ENCODE measurements at regions not wholly inside any gene's neighbourhood (a gene's known extent, or its start where the extent isn't known, plus 50 kb on each side); places are given as distances from the start of the nearest gene placed in this dataset.
"Not testable (repeated sequence)": the region's sequence is repeated elsewhere in the genome, so short reads cannot be mapped to it uniquely, and the experiment has no call there.

DNA sequence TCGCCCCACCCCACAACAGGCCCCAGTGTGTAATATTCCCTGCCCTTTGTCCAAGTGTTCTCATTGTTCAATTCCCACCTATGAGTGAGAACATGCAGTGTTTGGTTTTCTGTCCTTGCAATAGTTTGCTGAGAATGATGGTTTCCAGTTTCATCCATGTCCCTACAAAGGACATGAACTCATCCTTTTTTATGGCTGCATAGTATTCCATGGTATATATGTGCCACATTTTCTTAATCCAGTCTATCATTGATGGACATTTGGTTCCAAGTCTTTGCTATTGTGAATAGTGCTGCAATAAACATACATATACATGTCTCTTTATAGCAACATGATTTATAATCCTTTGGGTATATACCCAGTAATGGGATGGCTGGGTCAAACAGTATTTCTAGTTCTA is 132.7 kb downstream of the SNX10 start:
- not testable (repeated sequence) for DNase-seq (ENCODE audit: low spot score)

DNA sequence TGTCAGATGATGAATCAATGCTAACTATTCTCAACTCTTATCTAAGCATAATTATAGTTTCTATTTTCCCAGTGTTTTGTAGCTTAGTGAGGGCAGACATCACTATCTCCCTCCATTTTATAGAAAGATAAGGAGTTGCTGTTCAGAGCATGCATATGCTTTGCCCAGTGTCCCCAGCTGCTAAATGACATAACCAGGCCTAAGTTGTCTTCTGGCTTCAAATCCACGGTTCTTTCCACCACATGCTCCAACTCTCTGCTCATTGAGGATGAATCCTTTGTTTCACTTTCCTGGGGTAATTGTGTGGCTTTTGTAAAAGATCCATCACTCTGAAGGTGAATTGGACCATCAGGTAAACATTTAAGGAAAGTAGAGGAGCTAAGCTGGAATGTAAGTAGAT is 134.0 kb downstream of the SNX10 start:
- no peak for DNase-seq (ENCODE audit: low spot score)

DNA sequence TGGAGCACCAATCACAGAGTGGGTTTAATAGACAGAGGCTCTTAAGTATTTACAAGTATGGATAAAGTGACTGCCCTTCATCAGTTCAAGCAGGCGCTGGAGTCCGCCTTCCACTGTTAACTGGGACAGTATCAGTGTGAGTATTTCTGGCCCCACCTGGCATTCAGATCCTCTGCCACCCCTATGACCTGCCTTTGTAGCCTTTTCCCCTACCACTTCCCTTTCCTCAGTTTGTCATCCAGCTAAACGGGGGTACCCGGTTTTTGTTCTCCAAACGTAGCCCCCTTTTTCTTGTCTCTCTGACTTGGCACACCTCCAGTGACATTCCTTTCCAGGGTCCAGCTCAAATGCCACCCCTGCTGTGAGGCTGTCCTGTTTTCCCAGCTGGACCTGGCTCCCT is 134.4 kb downstream of the SNX10 start:
- no peak for DNase-seq (ENCODE audit: low spot score)

DNA sequence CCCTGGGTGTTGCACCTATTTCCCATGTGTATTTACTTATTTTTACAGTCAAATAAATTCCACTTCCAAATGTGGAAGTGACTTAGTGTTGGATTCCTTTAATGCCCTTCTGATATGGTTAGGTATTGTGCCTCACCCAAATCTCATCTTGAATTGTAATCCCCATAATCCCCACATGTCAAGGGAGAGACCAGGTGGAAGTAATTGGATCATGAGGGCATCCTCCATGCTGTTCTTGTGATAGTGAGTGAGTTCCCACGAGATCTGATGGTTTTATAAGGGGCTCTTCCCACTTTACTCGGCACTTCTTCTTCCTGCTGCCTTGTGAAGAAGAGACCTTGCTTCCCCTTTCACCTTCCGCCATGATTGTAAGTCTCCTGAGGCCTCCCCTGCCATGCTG is 136.9 kb downstream of the SNX10 start:
- no peak for DNase-seq (ENCODE audit: low spot score)

DNA sequence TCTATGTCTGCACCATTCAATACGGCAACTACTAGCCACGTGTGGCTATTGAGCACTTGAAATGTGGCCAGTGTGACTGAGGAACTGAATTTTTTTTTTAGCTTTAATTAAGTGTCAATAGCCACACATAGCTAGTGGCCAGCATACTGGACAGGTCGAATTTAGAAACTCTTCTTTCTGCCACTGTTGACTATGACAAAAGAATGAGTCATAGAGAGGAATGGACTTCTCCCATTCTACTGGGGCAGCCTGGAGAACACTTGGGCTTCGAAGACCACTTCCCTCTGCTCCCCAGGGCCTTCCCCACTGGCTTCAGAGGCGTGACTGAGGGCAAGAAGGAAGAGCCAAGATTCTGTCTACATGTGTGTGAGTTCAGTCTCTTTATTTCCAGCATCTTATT is 137.5 kb downstream of the SNX10 start:
- no peak for DNase-seq (ENCODE audit: low spot score)

DNA sequence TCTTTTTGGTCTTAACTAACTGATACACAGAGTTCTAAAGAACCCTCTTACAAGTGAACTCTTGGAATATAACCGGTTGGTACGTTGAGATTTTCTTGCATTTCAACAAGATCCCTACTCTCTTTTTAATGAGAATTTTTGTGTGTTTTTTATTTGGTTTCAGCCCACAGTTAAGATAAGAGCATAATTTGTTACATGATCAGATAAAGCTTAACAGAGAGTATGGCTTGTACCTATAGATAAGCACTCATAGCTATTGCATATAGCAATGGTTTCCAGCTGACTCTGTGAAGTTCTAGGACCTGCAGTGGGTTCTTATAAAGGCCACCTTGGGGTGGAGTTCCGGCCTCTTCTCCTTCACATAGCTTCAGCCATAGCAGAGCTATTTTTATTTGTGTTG is 143.3 kb downstream of the SNX10 start:
- no peak for DNase-seq (ENCODE audit: low spot score)

DNA sequence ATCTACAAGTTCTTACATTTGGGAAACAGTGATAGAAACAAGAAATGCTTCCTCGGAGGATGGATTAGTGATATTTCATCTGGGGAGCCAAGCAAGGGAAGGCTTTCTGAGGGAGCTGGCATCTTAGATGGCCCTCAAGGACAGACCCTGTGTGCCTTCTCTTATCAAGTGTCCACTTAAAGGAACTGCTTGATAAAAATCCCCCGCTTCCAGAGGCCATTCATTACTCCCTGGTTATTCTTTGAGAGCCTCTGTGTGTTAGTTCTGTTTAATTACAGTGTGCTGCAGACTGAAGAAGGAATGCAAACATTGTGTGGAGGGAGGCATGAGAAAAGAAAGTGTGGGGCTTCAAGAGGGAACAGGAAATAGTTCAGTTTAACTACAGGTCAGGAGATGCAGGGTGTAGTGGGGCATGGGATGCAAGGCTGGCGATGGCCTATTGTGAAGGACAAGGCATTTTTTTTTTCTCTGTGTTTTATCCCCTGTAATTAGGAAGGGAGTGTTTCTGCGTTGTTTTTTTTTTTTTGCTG is 145.4 kb downstream of the SNX10 start:
- no peak for DNase-seq (ENCODE audit: low spot score)

DNA sequence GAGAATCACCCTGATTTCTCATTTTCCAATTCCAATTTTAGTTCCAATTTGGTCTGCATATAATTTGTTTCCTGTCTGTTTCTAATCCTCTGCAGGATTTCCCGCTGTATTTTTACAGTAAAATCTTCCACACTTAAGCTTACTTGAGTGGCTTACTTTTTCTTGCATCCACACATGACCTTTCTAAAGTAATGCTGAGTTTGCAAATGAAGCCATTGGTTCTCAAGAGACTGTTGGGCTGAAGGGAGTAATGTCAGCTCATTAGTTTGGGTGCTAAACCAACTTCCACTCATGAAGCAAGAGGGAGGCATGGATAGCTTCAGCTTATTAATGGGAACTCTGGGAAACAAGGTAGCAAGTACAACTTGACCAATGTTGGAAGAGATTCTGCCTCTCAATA is 146.4 kb downstream of the SNX10 start:
- DNase-seq (ENCODE audit: low spot score): no peak

DNA sequence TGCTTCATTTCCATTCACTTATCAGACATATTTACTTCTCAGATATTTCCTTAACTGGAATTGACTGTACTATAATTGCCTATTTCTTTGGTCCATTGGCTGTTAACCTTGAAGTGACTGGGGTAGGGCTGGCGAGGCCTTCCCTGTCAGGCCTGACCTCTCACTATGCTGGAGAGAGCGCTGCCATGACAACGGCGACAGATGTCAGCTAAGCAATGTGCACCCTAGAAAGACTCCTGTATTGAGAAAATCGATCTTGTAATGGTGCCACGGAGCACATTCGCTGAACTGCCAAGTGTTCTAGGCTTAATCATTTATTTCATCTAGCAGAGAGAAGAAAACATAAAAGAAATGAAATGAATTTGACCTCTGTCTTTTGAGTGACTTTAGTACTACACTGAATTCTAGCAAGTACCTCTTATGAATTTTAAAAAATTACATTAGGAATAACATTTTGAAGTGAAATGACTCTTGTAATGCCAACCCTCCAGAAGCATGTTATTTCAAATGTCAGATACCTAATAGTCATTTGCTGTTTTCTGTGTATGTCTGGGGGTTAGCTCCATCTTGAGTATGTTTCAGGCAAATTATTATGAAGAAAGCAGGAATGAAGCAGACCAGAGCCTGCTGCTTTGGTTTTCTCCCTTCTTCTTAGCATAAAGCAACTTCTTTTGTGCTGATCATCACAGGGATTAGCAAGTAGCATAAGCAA is 148.0 kb downstream of the SNX10 start:
- no peak for DNase-seq (ENCODE audit: low spot score)

DNA sequence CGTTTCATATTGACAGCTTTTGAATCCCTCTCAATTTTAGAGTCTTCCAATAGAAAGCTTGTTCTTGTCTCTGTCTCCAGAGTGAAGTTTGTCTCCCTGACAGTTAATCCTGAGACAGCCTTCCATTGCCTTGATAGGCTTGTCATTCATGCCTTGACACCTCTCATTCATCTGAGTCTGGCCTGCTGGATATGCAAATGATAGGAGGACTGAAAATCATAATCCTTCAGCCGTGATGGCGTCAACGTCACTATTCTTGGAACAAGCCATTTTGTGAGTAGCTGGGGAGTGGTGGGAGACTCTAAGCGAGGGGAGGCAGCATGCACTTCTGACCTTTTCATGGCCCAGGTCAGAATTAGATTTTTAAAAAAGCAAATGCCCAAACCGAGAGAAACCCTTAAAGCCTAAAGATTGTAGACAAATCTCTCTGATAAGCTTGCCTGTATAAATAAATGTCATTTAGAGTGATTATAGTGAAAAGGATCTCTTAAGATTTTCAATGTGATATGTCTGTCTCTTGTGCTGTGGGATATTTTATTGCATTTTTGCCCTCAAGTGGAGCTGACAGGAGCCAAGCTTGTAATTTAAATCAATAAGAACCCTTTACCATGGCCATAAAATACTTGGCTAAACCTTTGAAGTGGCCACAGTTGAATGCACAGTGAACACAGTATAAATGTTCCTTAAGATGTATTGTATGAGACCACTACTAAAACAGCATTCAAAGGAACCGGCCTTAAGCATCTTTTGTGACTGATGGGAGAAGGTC is 148.8 kb downstream of the SNX10 start:
- no peak for DNase-seq (ENCODE audit: low spot score)

DNA sequence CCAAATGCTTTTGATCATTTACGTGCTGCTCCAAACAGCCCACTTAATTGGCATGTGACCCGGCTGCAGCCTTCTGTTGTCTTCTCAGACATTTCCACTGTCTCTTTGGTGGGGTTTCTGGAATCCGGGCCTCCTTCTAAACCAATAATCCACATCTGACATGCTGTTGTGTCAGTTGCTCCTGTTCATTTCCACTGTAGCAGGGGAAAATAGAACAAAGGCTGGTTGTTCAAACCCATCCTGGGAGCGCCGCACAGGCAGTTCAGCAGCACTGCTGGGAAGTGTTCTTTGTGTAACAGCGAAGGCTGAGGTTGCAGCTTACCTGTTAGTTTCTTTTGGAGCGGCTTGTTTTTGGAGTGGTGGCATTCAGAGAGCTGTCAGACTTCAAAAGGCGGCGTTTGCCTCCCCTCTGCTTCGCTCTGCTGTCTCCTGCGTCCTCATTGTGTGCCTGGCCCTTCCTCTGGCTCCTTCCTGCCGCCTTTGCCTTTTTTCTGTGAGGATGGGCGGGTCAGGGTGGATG is 149.4 kb downstream of the SNX10 start:
- peak; percentile 57 for DNase-seq (ENCODE audit: low spot score)

DNA sequence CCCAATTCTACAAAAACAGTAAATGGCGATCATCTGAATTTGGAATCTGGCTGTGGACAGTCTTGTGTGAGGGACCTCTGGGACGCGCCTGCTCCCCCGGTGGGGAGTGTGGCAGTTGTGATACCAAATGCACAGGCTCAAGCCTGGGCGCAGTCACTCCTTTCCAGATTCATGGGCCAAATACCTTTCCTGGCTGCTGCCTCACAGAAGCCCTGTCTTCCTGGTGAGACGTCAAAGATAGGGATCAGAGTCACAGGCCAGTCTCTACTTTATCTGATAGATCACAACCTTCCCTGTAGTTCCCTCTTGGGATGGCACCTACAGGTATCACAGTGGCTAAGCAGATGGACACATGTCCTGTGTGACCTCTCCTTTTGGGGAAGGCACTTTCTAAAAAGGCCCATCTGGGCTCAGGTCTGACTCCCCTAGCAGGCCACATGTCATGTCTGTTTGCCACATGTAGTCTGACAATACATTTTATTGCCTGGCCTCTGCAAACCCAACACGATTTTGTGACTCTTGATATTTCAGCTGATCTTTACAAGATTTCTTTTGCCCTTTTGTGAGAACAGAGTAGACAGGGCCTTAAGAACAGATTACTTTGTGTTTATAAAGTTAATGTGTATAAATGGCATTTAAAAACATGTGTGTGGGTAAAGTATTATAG is 150.1 kb downstream of the SNX10 start:
- peak; percentile 44 for DNase-seq (ENCODE audit: low spot score)

DNA sequence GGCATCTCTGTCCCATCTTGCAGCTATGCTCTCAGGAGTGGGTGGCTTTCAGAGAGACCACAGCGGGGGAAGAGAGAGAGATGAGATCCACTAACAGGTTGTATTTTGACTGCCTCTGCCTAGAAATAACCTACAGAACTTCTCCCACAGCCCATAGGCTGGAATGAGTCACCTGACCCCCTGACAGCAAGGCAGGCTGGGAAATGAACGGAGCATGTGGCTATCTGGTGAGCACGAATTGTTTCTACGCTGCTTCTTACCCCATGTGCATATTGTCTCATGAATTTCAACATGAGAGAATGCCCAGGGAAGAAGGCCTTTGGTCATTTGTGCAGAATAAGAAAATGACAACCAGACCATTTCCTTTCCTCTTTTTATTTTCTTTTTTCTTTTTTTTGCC is 151.3 kb downstream of the SNX10 start:
- DNase-seq (ENCODE audit: low spot score): no peak

DNA sequence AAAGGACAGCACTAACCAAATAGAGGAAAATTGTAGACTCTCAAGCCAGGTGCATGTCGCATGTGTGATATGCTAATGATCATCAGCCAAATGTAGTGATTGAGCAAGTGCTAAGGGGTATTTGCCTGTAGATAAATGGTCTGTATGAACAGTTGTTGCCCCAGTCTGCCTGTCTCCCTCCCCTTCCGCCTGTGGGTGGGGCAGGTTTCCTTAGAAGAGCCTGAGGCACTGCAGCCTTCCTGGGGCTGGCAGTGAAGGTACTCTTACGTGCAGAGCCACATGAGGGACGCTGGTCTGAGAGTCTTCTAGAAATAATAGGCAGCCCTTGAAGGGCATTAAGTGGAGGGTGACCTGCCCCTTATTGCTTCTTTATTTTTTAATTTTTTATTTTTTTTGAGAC is 152.1 kb downstream of the SNX10 start:
- no peak for DNase-seq (ENCODE audit: low spot score)

DNA sequence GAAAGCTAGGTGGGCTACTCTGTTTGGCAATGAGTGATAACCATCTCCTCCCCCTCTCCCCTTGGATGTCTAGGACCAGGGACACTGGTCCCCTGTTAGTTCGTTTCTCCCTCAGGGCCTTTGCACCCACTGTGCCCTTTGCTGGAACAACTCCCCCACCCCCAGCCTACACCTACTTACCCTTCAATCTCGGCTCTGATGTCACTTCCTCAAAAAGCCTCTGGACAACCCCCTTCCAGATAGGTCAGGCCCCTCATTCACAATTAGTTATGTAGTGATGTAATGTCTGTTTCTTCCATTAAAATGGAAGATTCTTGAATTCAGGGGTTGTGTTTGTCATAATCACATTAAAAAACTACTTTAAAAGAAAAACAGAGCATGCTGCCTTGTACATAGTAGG is 152.9 kb downstream of the SNX10 start:
- DNase-seq (ENCODE audit: low spot score): no peak

DNA sequence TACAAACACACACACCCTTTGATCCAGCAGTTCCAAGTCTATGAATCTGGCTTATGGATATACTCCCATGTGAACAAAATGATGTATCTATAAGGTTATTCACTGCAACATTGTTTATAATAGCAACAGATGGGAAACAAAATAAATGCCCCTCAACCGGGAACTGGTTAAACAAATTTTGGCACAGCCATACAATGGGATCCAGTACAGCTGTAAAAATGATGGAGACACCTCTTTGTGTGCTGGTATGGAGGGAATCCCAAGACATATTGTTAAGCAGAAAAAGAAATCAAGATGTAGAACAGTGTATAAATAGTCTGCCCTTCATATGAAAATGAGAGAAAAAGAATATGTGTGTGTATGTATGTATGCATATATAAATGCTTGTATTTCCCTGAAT is 155.5 kb downstream of the SNX10 start:
- DNase-seq (ENCODE audit: low spot score): no peak

DNA sequence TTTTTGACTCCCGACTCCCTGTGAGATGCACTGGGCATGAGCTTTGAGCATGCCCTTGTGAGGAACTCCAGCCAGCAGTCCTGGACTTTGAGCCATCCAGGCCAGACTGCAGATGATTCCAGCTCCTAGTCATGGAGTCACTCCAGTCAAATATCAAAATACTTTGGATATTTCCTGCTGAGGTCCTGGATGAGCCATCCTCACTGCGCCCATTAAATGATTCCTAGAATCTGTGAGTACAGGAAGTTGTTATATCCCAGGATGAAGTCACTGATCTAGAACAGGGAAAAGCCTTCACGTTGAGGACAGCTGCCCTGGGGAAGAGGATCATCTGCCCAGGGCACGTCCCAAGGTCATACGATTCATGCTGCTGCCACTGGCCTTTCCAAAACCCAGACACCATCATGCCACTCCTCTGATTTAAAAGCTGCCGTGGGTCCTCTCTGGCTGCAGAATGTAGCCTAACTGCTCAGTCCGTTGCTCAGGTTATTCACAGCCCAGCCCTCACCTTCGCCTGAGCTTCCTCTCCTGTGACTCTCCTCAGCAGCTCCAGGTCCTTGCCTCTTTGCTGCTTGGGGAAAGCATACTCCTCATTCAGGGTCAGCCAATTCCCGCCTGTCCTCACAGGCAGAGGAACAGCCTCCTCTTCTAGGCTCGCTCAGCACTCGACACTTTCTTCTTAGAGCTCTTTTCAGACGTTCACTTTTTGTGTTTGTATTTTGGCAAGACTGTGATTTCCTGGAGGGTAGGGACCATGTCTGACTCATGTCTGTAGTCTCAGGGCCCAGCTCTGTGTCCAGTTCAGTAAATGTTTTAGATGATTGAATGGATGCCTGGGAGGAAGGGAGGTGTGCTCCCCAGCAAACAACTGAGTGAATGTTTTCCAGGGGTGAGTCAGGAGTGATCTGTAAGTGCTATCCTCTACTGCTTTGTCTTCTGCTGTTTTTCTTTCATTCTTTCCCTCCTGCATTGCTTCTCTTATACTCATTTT is 157.8 kb downstream of the SNX10 start:
- DNase-seq (ENCODE audit: low spot score): no peak

DNA sequence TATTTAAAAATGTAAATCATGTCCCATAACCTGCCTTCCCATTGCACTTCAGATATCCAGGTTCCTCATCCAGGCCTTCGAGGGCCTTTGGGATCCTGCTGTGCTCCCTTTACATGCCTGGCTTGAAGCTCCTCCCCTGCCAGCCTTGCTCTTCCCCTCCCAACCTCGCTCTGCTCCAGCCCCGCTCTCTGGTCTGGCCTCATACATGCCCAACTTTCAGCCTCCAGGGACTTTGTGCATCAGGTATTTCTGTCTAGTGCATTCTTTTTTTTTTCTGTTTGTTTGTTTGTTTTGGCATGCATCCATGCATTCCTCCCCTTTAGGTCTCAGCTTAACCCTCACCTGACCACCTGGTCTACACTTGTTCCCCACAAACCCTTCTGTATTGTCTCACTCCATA is 160.3 kb downstream of the SNX10 start:
- DNase-seq (ENCODE audit: low spot score): no peak

DNA sequence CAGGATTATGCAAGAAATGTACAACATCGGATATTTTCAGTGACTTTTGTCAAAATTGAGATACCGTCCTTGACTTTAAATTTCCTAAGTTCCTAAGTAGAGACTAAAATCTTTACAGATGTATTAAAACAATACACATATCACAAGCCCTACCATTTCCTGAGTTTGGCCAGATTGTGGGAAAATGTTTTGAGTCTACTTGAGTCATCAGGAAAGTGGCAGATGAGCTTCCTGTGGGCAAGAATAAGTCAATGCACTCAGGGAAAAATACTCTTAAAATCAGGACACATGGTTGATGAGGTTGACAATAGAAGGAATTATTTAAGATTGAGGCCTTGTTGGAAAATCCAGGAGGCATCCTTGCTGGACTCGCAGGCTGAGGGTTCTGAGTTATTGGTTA is 162.5 kb downstream of the SNX10 start:
- no peak for DNase-seq (ENCODE audit: low spot score)

DNA sequence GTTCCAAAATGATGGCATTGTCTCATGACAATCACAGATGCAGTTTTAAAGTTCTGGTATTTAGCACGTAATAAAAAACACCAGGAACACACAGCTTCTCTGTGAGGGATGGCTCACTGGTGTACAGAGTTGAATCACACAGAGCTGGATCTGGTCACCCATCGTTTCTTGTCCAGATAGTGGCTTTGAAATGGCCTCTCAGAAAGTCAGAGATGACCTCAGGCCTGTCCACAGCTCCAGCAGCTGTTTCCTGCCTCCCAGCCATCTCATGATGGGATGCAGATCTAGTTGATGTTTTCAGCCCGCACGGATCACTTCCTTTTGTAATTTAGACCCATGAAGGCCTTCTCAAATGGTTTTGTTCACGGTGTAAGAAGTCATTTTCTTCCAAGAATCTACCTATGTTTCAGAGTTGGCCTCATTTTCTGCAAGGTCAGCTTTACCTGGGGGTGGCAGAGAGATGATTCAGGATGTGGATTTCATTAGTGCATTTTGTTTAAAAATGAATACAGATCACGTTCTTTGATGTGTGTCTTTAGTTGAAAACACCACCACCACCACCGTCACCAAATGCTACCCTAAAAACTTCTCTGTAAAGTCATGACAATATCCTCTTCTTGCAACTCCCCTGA is 166.2 kb downstream of the SNX10 start:
- no peak for DNase-seq (ENCODE audit: low spot score)
